ENCODE measurements at regions not wholly inside any gene's neighbourhood (a gene's known extent, or its start where the extent isn't known, plus 50 kb on each side); places are given as distances from the start of the nearest gene placed in this dataset.

DNA sequence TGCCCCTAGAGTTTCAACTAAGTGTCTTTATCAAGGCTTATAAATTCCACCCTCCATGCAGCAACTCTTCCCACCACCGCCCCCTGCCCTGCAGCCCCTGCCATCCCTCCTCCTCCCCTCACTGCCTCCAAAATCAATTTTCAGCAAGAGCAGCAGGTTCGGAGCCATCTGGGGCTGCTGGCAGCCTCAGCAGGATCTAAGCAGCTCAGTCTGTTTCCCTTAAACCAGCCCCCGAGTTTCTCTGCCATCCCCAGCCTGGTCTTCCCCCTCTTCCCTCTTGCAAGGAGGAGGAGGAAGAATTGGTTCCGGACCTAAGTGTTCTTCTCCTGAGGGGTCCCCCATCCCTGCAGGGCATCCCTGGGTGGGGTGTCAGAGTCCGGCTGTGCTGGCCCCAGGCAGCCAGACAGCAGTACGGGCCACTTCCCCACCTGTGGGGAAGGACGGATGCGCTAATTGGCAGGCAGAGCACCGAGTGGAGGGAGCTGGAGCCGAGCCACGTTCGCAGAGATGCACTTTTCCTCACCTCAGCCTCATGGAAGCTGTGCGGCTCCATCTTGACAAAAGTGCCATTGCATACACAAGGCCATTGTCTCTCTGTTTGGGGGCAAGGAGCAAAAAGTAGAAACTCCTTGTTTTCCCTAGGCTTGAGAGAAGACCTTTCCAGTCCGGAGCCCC lies 189.3 kb downstream of the KCNA5 start:
- Histone ChIP-seq H3K36me3 (no peaks in the 10 kb centered on the region), H3K27ac (no peak overlapping the region), H3K27me3 (no peaks in the 10 kb centered on the region), H3K9me3 (no peaks in the 10 kb centered on the region), H3K4me3 (no peak overlapping the region), H3K4me1 (no peaks in the 10 kb centered on the region)
- ATAC-seq (no peak), DNase-seq (no peak)
- in situ Hi-C loops (cut with MboI; ENCODE audit: low sequenced_read_pairs in 4 of 4) (no loop called here), intact Hi-C loops (cut with DNase I; ENCODE audit: low total_unique reads) (no loop called here)
- TF ChIP-seq, protein P1, sequence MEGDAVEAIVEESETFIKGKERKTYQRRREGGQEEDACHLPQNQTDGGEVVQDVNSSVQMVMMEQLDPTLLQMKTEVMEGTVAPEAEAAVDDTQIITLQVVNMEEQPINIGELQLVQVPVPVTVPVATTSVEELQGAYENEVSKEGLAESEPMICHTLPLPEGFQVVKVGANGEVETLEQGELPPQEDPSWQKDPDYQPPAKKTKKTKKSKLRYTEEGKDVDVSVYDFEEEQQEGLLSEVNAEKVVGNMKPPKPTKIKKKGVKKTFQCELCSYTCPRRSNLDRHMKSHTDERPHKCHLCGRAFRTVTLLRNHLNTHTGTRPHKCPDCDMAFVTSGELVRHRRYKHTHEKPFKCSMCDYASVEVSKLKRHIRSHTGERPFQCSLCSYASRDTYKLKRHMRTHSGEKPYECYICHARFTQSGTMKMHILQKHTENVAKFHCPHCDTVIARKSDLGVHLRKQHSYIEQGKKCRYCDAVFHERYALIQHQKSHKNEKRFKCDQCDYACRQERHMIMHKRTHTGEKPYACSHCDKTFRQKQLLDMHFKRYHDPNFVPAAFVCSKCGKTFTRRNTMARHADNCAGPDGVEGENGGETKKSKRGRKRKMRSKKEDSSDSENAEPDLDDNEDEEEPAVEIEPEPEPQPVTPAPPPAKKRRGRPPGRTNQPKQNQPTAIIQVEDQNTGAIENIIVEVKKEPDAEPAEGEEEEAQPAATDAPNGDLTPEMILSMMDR (IDR thresholded peaks at IDR 0.05 in 4 of 5, conservative IDR thresholded peaks at IDR 0.05 in 1 of 5), result no peak
- TF ChIP-seq POLR2A (IDR thresholded peaks at IDR 0.05), result no peak

DNA sequence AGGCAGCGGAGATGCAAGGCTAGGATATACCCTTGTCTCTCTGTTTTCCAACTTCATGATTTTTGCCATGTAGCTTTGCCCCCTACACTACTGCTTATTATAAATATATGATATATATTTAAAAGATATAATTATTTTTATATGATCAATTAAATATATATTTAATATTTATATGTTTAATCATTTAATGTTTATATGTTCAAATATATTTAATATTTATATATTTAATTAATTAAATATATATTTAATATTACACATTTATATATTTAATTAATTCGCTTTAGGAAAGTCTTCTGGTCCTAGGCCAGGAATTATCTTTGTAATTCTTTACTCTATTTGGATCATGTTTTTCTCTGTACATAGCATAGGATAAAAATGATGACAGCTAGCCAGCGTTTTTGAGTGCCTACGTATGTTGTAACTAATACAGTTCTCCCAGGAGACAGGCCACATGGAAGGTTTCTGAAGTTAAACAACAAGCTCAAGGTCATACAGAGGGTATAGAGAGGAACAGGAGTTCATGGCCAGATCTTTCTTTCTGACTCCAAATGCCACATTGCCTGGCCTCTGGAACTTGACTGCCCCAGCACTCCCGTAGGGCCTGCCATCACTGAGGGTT lies 192.5 kb downstream of the KCNA5 start:
- Histone ChIP-seq H3K27me3 (no peaks in the 10 kb centered on the region), H3K27ac (no peak overlapping the region), H3K36me3 (no peaks in the 10 kb centered on the region), H3K4me1 (no peaks in the 10 kb centered on the region), H3K4me3 (no peak overlapping the region), H3K9me3 (no peaks in the 10 kb centered on the region)
- ATAC-seq (no peak), DNase-seq (no peak)
- no peak for TF ChIP-seq POLR2A (IDR thresholded peaks at IDR 0.05)
- TF ChIP-seq, protein P1 (IDR thresholded peaks at IDR 0.05 in 4 of 5, conservative IDR thresholded peaks at IDR 0.05 in 1 of 5), result no peak
- in situ Hi-C loops (cut with MboI; ENCODE audit: low sequenced_read_pairs in 4 of 4), result no loop called here
- intact Hi-C loops (cut with DNase I; ENCODE audit: low total_unique reads), result no loop called here

DNA sequence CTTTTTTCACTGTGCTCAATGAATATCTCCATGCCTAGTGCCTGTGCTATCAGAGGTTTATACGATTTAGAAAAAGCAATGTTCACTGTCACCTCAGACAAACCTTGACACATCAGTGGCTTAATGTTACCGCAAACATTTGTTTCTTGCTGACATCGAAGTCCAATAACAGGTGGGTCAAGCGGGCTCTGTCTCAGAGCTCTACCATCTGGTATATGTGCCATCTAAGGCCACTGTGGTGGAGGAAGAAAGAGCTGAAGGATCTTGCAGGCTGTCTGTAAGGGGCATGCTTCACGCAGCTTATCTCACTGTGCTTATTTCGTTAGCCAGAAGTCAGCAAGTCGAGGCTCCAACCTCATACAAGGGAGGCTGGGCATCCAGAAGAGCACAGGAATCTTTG lies 189.5 kb upstream of the NTF3 start:
- no peak overlapping the region for H3K4me3 ChIP-seq
- H3K27ac ChIP-seq, result no peak overlapping the region
- no peaks in the 10 kb centered on the region for H3K9me3 ChIP-seq
- TF ChIP-seq, protein P1 (IDR thresholded peaks at IDR 0.05 in 4 of 5, conservative IDR thresholded peaks at IDR 0.05 in 1 of 5), result no peak
- no peak for TF ChIP-seq POLR2A (IDR thresholded peaks at IDR 0.05)
- no peak for DNase-seq
- peaks cover 0 to 4% of the 10 kb centered on the region in 2 donors for H3K4me1 ChIP-seq
- in situ Hi-C loops (cut with MboI; ENCODE audit: low sequenced_read_pairs in 4 of 4), result no loop called here
- H3K36me3 ChIP-seq, result no peaks in the 10 kb centered on the region
- intact Hi-C loops (cut with DNase I; ENCODE audit: low total_unique reads), result no loop called here
- H3K27me3 ChIP-seq, result no peaks in the 10 kb centered on the region
- ATAC-seq, result no peak

DNA sequence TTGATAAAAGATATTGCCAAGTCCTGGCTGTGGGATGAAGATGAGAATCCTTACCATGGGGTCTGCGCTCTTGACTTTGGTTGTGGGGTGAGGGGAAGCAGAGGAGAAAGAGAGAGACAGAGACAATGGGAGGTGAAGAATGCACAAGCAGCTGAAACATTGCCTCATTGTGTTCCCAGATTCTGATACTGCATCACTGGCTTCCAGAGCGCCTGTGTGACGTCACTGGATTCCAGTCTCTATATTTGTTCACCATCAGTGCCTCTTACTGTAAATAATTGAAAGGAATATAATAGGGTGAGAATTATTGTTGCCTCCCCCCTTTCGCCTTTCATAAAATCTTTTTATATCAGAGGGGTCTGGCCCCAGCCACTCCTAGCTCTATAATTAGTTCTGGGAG lies 188.9 kb upstream of the NTF3 start:
- H3K27me3 ChIP-seq, result no peaks in the 10 kb centered on the region
- in situ Hi-C loops (cut with MboI; ENCODE audit: low sequenced_read_pairs in 4 of 4), result no loop called here
- peaks cover 0 to 4% of the 10 kb centered on the region in 2 donors for H3K4me1 ChIP-seq
- DNase-seq (no peak), ATAC-seq (no peak)
- no peak overlapping the region for H3K4me3 ChIP-seq
- TF ChIP-seq, protein P1 (IDR thresholded peaks at IDR 0.05 in 4 of 5, conservative IDR thresholded peaks at IDR 0.05 in 1 of 5), result no peak
- no peak for TF ChIP-seq POLR2A (IDR thresholded peaks at IDR 0.05)
- intact Hi-C loops (cut with DNase I; ENCODE audit: low total_unique reads), result no loop called here
- no peaks in the 10 kb centered on the region for H3K9me3 ChIP-seq
- H3K27ac ChIP-seq, result no peak overlapping the region
- H3K36me3 ChIP-seq, result no peaks in the 10 kb centered on the region

Measured in gastrocnemius medialis (tissue), 4 donors.